ENCODE measurements at regions not wholly inside any gene's neighbourhood (a gene's known extent, or its start where the extent isn't known, plus 50 kb on each side); places are given as distances from the start of the nearest gene placed in this dataset.

DNA sequence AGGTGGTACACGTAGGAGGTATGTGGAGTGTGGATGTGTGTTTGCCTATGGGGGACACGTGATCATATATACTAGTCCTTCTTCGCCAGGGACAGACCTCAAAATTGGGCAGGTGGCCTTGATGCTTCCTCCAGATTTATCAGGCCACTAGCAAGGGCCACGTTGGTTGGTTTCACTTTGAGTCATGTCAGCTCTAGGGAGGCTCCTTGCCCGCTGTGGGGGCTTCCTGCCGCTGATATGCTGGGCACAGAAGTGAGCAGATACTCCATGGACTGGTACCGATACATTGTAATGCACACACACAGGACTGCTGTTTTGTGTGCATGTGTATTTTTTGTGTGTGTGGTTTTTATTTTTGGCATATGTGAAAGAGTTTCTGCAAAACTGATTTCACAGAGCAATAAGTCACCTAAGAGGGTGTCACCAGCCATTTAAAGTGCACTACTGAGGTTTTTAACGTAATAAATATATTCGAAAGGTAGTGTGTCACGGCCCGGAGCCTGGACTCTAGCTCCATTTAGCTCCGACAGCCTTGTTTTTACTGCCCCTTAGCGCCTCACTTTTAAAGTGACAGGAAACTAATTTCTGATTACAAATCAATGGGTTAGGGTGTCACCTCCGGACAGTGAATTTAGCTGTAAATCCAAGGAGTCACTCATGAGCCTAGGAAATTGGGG is 605.5 kb upstream of the SALL1 start:
- no peak for TF ChIP-seq YY1 (IDR thresholded peaks at IDR 0.05; ENCODE audit: low read depth)
- no peak for TF ChIP-seq RAD21 (IDR thresholded peaks at IDR 0.05; ENCODE audit: low read depth)
- TF ChIP-seq, protein P1, sequence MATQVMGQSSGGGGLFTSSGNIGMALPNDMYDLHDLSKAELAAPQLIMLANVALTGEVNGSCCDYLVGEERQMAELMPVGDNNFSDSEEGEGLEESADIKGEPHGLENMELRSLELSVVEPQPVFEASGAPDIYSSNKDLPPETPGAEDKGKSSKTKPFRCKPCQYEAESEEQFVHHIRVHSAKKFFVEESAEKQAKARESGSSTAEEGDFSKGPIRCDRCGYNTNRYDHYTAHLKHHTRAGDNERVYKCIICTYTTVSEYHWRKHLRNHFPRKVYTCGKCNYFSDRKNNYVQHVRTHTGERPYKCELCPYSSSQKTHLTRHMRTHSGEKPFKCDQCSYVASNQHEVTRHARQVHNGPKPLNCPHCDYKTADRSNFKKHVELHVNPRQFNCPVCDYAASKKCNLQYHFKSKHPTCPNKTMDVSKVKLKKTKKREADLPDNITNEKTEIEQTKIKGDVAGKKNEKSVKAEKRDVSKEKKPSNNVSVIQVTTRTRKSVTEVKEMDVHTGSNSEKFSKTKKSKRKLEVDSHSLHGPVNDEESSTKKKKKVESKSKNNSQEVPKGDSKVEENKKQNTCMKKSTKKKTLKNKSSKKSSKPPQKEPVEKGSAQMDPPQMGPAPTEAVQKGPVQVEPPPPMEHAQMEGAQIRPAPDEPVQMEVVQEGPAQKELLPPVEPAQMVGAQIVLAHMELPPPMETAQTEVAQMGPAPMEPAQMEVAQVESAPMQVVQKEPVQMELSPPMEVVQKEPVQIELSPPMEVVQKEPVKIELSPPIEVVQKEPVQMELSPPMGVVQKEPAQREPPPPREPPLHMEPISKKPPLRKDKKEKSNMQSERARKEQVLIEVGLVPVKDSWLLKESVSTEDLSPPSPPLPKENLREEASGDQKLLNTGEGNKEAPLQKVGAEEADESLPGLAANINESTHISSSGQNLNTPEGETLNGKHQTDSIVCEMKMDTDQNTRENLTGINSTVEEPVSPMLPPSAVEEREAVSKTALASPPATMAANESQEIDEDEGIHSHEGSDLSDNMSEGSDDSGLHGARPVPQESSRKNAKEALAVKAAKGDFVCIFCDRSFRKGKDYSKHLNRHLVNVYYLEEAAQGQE (IDR thresholded peaks at IDR 0.05; ENCODE audit: low read depth) = no peak
- no peak for TF ChIP-seq TCF12 (IDR thresholded peaks at IDR 0.05; ENCODE audit: low read depth)
- TF ChIP-seq EP300 (IDR thresholded peaks at IDR 0.05; ENCODE audit: borderline replicate concordance) = no peak
- TF ChIP-seq NFIC (IDR thresholded peaks at IDR 0.05) = no peak
- TF ChIP-seq, protein P2, sequence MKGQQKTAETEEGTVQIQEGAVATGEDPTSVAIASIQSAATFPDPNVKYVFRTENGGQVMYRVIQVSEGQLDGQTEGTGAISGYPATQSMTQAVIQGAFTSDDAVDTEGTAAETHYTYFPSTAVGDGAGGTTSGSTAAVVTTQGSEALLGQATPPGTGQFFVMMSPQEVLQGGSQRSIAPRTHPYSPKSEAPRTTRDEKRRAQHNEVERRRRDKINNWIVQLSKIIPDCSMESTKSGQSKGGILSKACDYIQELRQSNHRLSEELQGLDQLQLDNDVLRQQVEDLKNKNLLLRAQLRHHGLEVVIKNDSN (IDR thresholded peaks at IDR 0.05) = no peak
